ENCODE measurements at regions not wholly inside any gene's neighbourhood (a gene's known extent, or its start where the extent isn't known, plus 50 kb on each side); places are given as distances from the start of the nearest gene placed in this dataset.
"Not testable (repeated sequence)": the region's sequence is repeated elsewhere in the genome, so short reads cannot be mapped to it uniquely, and the experiment has no call there.

DNA sequence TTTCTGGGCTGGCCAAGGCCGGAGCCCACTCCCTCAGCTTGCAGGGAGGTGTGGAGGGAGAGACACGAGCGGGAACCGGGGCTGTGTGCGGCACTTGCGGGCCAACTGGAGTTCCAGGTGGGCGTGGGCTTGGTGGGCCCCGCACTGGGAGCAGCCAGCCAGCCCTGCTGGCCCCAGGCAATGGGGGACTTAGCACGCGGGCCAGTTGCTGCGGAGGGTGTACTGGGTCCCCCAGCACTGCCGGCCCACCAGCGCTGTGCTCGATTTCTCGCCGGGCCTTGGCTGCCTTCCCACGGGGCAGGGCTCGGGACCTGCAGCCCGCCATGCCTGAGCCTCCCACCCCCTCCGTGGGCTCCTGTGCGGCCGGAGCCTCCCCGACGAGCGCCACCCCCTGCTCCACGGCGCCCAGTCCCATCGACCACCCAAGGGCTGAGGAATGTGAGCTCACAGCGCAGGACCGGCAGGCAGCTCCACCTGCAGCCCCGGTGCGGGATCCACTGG lies 300.1 kb downstream of the SLC7A11 start:
- TF ChIP-seq, protein P1, sequence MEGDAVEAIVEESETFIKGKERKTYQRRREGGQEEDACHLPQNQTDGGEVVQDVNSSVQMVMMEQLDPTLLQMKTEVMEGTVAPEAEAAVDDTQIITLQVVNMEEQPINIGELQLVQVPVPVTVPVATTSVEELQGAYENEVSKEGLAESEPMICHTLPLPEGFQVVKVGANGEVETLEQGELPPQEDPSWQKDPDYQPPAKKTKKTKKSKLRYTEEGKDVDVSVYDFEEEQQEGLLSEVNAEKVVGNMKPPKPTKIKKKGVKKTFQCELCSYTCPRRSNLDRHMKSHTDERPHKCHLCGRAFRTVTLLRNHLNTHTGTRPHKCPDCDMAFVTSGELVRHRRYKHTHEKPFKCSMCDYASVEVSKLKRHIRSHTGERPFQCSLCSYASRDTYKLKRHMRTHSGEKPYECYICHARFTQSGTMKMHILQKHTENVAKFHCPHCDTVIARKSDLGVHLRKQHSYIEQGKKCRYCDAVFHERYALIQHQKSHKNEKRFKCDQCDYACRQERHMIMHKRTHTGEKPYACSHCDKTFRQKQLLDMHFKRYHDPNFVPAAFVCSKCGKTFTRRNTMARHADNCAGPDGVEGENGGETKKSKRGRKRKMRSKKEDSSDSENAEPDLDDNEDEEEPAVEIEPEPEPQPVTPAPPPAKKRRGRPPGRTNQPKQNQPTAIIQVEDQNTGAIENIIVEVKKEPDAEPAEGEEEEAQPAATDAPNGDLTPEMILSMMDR (conservative IDR thresholded peaks at IDR 0.05) = not testable (repeated sequence)
- TF ChIP-seq ZFX (IDR thresholded peaks at IDR 0.05) = not testable (repeated sequence)
